ENCODE measurements at regions not wholly inside any gene's neighbourhood (a gene's known extent, or its start where the extent isn't known, plus 50 kb on each side); places are given as distances from the start of the nearest gene placed in this dataset.

DNA sequence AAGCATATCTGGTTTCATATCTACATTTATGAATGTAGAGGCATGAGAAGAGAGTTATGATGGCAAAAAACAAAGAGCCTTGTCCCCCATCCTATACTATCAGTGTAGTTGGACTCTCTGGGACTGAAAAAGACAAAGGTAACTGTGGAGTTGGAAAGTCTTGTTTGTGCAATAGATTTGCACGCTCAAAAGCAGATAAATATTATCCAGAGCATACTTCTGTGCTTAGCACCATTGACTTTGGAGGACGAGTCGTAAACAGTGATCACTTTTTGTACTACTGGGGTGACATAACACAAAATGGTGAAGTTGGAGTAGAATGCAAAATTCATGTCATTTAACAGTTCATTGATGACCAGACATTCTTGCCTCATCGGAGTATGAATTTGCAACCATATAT, 85.2 kb upstream of the EGFR start:
- Histone ChIP-seq H3K4me2 (ENCODE audit: control insufficient read depth, extremely low read depth, insufficient read depth, low read depth, low read length) (peak overlapping the region; percentile 97), H2AFZ (ENCODE audit: control insufficient read depth, low read length) (peak overlapping the region; percentile 89), H3K4me1 (ENCODE audit: control insufficient read depth, extremely low read depth, insufficient read depth, low read length) (peaks cover 10% of the 10 kb centered on the region), H3K9me1 (ENCODE audit: control insufficient read depth, extremely low read depth, insufficient read depth, low read length) (no peaks in the 10 kb centered on the region), H3K27me3 (ENCODE audit: control insufficient read depth, extremely low read depth, insufficient read depth, low read length) (no peaks in the 10 kb centered on the region), H3K36me3 (ENCODE audit: control insufficient read depth in 2 of 2, extremely low read depth in 1 of 2, insufficient read depth in 2 of 2, low read length in 2 of 2) (no peaks in the 10 kb centered on the region), H3K9ac (ENCODE audit: control insufficient read depth, extremely low read depth, insufficient read depth, low read length) (peak overlapping the region; percentile 76), H3K79me2 (ENCODE audit: control insufficient read depth, insufficient read depth, low read length) (no peaks in the 10 kb centered on the region), H3K4me3 (ENCODE audit: control insufficient read depth in 2 of 3, extremely low read depth in 1 of 3, insufficient read depth in 2 of 3, low read depth in 1 of 3, low read length in 3 of 3) (peak overlapping the region; percentile 40 to 75 (median 61)), H3K27ac (ENCODE audit: control insufficient read depth, insufficient read depth, low read length) (peak overlapping the region; percentile 56), H3K9me3 (ENCODE audit: control insufficient read depth, low read depth, low read length) (no peaks in the 10 kb centered on the region), H4K20me1 (ENCODE audit: control insufficient read depth, extremely low read depth, insufficient read depth, low read length) (no peaks in the 10 kb centered on the region)
- DNase-seq (ENCODE audit: low read depth, low spot score): no peak
- TF ChIP-seq EZH2 (IDR thresholded peaks at IDR 0.05; ENCODE audit: low read length) (no peak), CTCF (optimal IDR thresholded peaks at IDR 0.05 in 1 of 3, IDR thresholded peaks at IDR 0.05 in 1 of 3, conservative IDR thresholded peaks at IDR 0.05 in 1 of 3; ENCODE audit: extremely low read depth in 1 of 3, insufficient read depth in 2 of 3, low read length in 3 of 3) (no peak)
- dilution Hi-C loops (cut with MboI; ENCODE audit: extremely low pct_ligation_motif_present, low sequenced_read_pairs): no loop called here
- peak; percentile 91 for FAIRE-seq

GRCh38 chr7:54940748-54941147, 78.1 kb upstream of the EGFR start:
- H3K4me3 ChIP-seq (ENCODE audit: control insufficient read depth in 2 of 3, extremely low read depth in 1 of 3, insufficient read depth in 2 of 3, low read depth in 1 of 3, low read length in 3 of 3): no peak overlapping the region
- no peaks in the 10 kb centered on the region for H3K9me3 ChIP-seq (ENCODE audit: control insufficient read depth, low read depth, low read length)
- TF ChIP-seq CTCF (optimal IDR thresholded peaks at IDR 0.05 in 1 of 3, IDR thresholded peaks at IDR 0.05 in 1 of 3, conservative IDR thresholded peaks at IDR 0.05 in 1 of 3; ENCODE audit: extremely low read depth in 1 of 3, insufficient read depth in 2 of 3, low read length in 3 of 3): no peak
- no peak for TF ChIP-seq EZH2 (IDR thresholded peaks at IDR 0.05; ENCODE audit: low read length)
- H3K36me3 ChIP-seq (ENCODE audit: control insufficient read depth in 2 of 2, extremely low read depth in 1 of 2, insufficient read depth in 2 of 2, low read length in 2 of 2): no peaks in the 10 kb centered on the region
- no peak overlapping the region for H3K9ac ChIP-seq (ENCODE audit: control insufficient read depth, extremely low read depth, insufficient read depth, low read length)
- dilution Hi-C loops (cut with MboI; ENCODE audit: extremely low pct_ligation_motif_present, low sequenced_read_pairs): no loop called here
- no peak overlapping the region for H3K27ac ChIP-seq (ENCODE audit: control insufficient read depth, insufficient read depth, low read length)
- H4K20me1 ChIP-seq (ENCODE audit: control insufficient read depth, extremely low read depth, insufficient read depth, low read length): no peaks in the 10 kb centered on the region
- no peaks in the 10 kb centered on the region for H3K79me2 ChIP-seq (ENCODE audit: control insufficient read depth, insufficient read depth, low read length)
- DNase-seq (ENCODE audit: low read depth, low spot score) (no peak), FAIRE-seq (peak; percentile 67)
- H3K4me2 ChIP-seq (ENCODE audit: control insufficient read depth, extremely low read depth, insufficient read depth, low read depth, low read length): no peak overlapping the region
- H3K27me3 ChIP-seq (ENCODE audit: control insufficient read depth, extremely low read depth, insufficient read depth, low read length): no peaks in the 10 kb centered on the region
- H3K4me1 ChIP-seq (ENCODE audit: control insufficient read depth, extremely low read depth, insufficient read depth, low read length): peaks cover 6% of the 10 kb centered on the region
- no peaks in the 10 kb centered on the region for H3K9me1 ChIP-seq (ENCODE audit: control insufficient read depth, extremely low read depth, insufficient read depth, low read length)
- no peak overlapping the region for H2AFZ ChIP-seq (ENCODE audit: control insufficient read depth, low read length)
